HepG2 (cell line): ENCODE measurements at regions not wholly inside any gene's neighbourhood (a gene's known extent, or its start where the extent isn't known, plus 50 kb on each side); places are given as distances from the start of the nearest gene placed in this dataset.

ENCODE experiments used
- ATAC-seq: fragments of 200-7000 bp; cut with Tn5 transposase; 3 replicates; pipeline ENCODE4 v1.9.1; 2020; ENCODE audit warnings: mild to moderate bottlenecking, moderate library complexity
- BruUV-seq: library from RNA; stranded (reverse); fragments of 400-500 nt; replicated peaks from 2 replicates; lab custom pipeline; 2021; lab: Mats Ljungman, UMichigan
- CTCF ChIA-PET: fragments of 300-600 bp; formaldehyde crosslinking; extraction: SDS; loops from one replicate; lab custom pipeline; 2021; ENCODE audit warnings: low total read pairs, inconsistent platforms, low intra/inter-chr PET ratio; lab: Yijun Ruan, JAX
- POLR2A ChIA-PET: fragments of 350-600 bp; sonication (Branson Sonifier 250); formaldehyde crosslinking; loops from one replicate; lab custom pipeline; 2020; ENCODE audit warnings: antibody characterized with exemption, inconsistent platforms; lab: Yijun Ruan, JAX
- DNase-seq: peaks from one replicate; pipeline ENCODE4 v3.0.0-alpha.2; 2015; ENCODE audit warnings: low spot score
- FAIRE-seq: peaks from 3 replicates; lab custom pipeline; 2011; peaks lifted over from hg19 to GRCh38; lab: Jason Lieb, UNC
- H2AFZ ChIP-seq: one replicate; pipeline ENCODE4 v1.6.1; 2011; ENCODE audit warnings: low read length, inconsistent platforms
- H3K27ac ChIP-seq: fragments of 300-600 bp; 3 replicates; pipeline ENCODE4 v1.8.0; 2011; ENCODE audit warnings: mixed run types, mild to moderate bottlenecking, mixed read lengths, low read length, inconsistent platforms; ENCODE audit not compliant: insufficient read depth; ENCODE audit errors: extremely low read length
- H3K27me3 ChIP-seq, 2 experiments: fragments of 200-600 bp in 1 of 2; 2 replicates in 1 of 2; 3 replicates in 1 of 2; pipeline versions ENCODE4 v1.6.0 to v1.8.0; 2011; ENCODE audit warnings: low read length in 2 of 2, mild to moderate bottlenecking in 2 of 2, moderate library complexity in 2 of 2, inconsistent platforms in 1 of 2; ENCODE audit not compliant: insufficient read depth in 2 of 2, control insufficient read depth in 1 of 2
- H3K36me3 ChIP-seq, 2 experiments: fragments of 200-600 bp in 1 of 2; replicated peaks in 1 of 2; 2 replicates in 1 of 2; 3 replicates in 1 of 2; pipeline versions ENCODE4 v1.5.1 to v1.8.0; 2011; ENCODE audit warnings: low read length in 2 of 2, inconsistent platforms in 1 of 2; ENCODE audit not compliant: insufficient read depth in 2 of 2, control insufficient read depth in 1 of 2
- H3K4me1 ChIP-seq: 2 replicates; pipeline ENCODE4 v1.5.1; 2012; ENCODE audit warnings: low read length, inconsistent platforms; ENCODE audit not compliant: insufficient read depth
- H3K4me2 ChIP-seq: 2 replicates; pipeline ENCODE4 v1.6.0; 2011; ENCODE audit warnings: low read depth, low read length, inconsistent platforms
- H3K4me3 ChIP-seq, 3 experiments: fragments of 200-600 bp in 1 of 3; sonication (generic), shearing (Covaris generic) in 1 of 3; replicated peaks in 1 of 3; 2 replicates each; pipeline ENCODE4 v1.5.1; 2011 to 2016; ENCODE audit warnings: low read length in 3 of 3, inconsistent platforms in 2 of 3, low read depth in 2 of 3, mild to moderate bottlenecking in 2 of 3, control low read depth in 1 of 3, mixed read lengths in 1 of 3; ENCODE audit not compliant: insufficient read depth in 1 of 3
- H3K79me2 ChIP-seq: one replicate; pipeline ENCODE4 v1.6.1; 2011; ENCODE audit warnings: low read length, inconsistent platforms; ENCODE audit not compliant: insufficient read depth
- H3K9ac ChIP-seq: 2 replicates; pipeline ENCODE4 v1.6.0; 2011; ENCODE audit warnings: mild to moderate bottlenecking, low read depth, low read length, inconsistent platforms; ENCODE audit not compliant: insufficient read depth
- H3K9me3 ChIP-seq: 2 replicates; pipeline ENCODE4 v1.5.1; 2012; ENCODE audit warnings: mild to moderate bottlenecking, low read length
- H4K20me1 ChIP-seq: 2 replicates; pipeline ENCODE4 v1.6.0; 2011; ENCODE audit warnings: inconsistent platforms, mild to moderate bottlenecking, low read length, moderate library complexity; ENCODE audit not compliant: insufficient read depth
- ARNT2 ChIP-seq: sonication (generic); formaldehyde crosslinking; IDR thresholded peaks from 2 replicates; pipeline ENCODE4 v1.8.0; 2022; ENCODE audit warnings: mild to moderate bottlenecking, low read depth, missing genetic modification reagents, moderate library complexity
- CSRNP2 ChIP-seq: sonication (generic); formaldehyde crosslinking; conservative IDR thresholded peaks from 2 replicates; pipeline ENCODE4 v1.8.0; 2022; ENCODE audit warnings: low read depth, missing genetic modification reagents
- HMGXB3 ChIP-seq: sonication (generic); formaldehyde crosslinking; IDR thresholded peaks from 2 replicates; pipeline ENCODE4 v1.4.0; 2020; ENCODE audit warnings: missing genetic modification reagents, borderline replicate concordance
- MED13 ChIP-seq: sonication (generic); formaldehyde crosslinking; IDR thresholded peaks from 2 replicates; pipeline ENCODE4 v1.5.0; 2020; ENCODE audit warnings: missing genetic modification reagents
- RBM22 ChIP-seq: fragments of 200-400 bp; formaldehyde crosslinking; optimal IDR thresholded peaks from 2 replicates; pipeline ENCODE3; 2017; ENCODE audit warnings: mild to moderate bottlenecking, low read length, moderate library complexity
- SNAPC2 ChIP-seq: sonication (generic); formaldehyde crosslinking; IDR thresholded peaks from 2 replicates; pipeline ENCODE4 v1.8.1; 2022; ENCODE audit warnings: mild to moderate bottlenecking, missing genetic modification reagents
- TOPORS ChIP-seq: sonication (generic); formaldehyde crosslinking; IDR thresholded peaks from 2 replicates; pipeline ENCODE4 v1.8.0; 2023; ENCODE audit warnings: mild to moderate bottlenecking, missing genetic modification reagents
- ZNF124 ChIP-seq: sonication (generic); formaldehyde crosslinking; IDR thresholded peaks from 2 replicates; pipeline ENCODE4 v1.4.0; 2020; ENCODE audit warnings: missing genetic modification reagents
- ZNF17 ChIP-seq: sonication (generic); formaldehyde crosslinking; IDR thresholded peaks from 2 replicates; pipeline ENCODE4 v1.5.0; 2020; ENCODE audit warnings: mild to moderate bottlenecking, missing genetic modification reagents
- ZNF772 ChIP-seq: sonication (generic); formaldehyde crosslinking; IDR thresholded peaks from 2 replicates; pipeline ENCODE4 v1.5.0; 2020; ENCODE audit warnings: mild to moderate bottlenecking, missing genetic modification reagents
- WGBS: methylation state at CpG from one replicate; pipeline ENCODE4 v1.1.6; 2017; ENCODE audit warnings: low lambda C conversion rate; 5-methylcytosine and 5-hydroxymethylcytosine counted together
- in situ Hi-C: cut with HindIII; loops from 2 replicates; pipeline ENCODE4 v1.10.0; 2017; ENCODE audit warnings: low pct_unique_long_range_greater_than_20kb; ENCODE audit not compliant: extremely low pct_ligation_motif_present
- intact Hi-C: fragments of 100-400 bp; cut with micrococcal nuclease; formaldehyde crosslinking; loops from one replicate; pipeline ENCODE4 v1.10.0; 2022; ENCODE audit not compliant: unreplicated experiment

- intact Hi-C loops, result no loop called here
- ATAC-seq, result no peak
- Histone ChIP-seq H3K79me2 (no peaks in the 10 kb centered on the region), H3K9me3 (peaks cover 18% of the 10 kb centered on the region), H3K4me2 (no peak overlapping the region), H3K36me3 (no peaks in the 10 kb centered on the region), H3K9ac (no peak overlapping the region), H3K4me3 (no peak overlapping the region), H3K4me1 (no peaks in the 10 kb centered on the region), H3K27me3 (no peaks in the 10 kb centered on the region), H4K20me1 (no peaks in the 10 kb centered on the region), H2AFZ (no peak overlapping the region), H3K27ac (no peak overlapping the region)
- in situ Hi-C loops, result no loop called here
- 0% methylated on average over 1 of the region's 1 CpG for WGBS
- POLR2A ChIA-PET, result no interaction called here
- CTCF ChIA-PET, result no interaction called here
- BruUV-seq, result no TSS peak
- FAIRE-seq, result no peak
- DNase-seq, result no peak
- no peak for TF ChIP-seq MED13 (CRISPR knock-in tag)
- TF ChIP-seq ARNT2, result no peak
- TF ChIP-seq ZNF124 (CRISPR knock-in tag), result no peak
- no peak for TF ChIP-seq CSRNP2 (CRISPR knock-in tag)
- no peak for TF ChIP-seq RBM22
- no peak for TF ChIP-seq HMGXB3 (CRISPR knock-in tag)
- TF ChIP-seq ZNF17 (CRISPR knock-in tag), result no peak
- no peak for TF ChIP-seq SNAPC2 (CRISPR knock-in tag)
- no peak for TF ChIP-seq ZNF772 (CRISPR knock-in tag)
- TF ChIP-seq TOPORS (CRISPR knock-in tag), result no peak
Measured at GRCh38 chrX:122184791-122185190, 999.3 kb upstream of the GRIA3 start.
